ENCODE measurements at regions not wholly inside any gene's neighbourhood (a gene's known extent, or its start where the extent isn't known, plus 50 kb on each side); places are given as distances from the start of the nearest gene placed in this dataset.
"Not testable (repeated sequence)": the region's sequence is repeated elsewhere in the genome, so short reads cannot be mapped to it uniquely, and the experiment has no call there.

DNA sequence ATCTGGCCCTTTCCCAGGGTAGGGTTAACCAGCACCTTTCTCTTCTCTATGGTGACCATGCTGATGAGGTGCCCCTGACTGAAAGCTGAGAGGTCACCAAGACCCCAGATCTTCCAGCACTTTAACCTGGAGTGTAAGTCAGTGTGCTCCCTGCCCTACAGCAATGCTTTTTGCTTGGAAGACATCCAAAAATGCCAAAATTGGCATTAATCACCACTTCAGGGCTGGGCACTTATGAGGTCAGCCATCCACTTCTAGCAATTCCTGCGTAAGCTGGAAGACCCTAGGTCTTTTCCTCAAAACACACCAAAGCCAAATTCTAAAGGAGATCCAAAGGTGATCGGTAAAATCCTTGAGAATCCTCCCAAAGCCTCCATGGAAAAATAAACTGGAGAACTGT lies 81.2 kb upstream of the LOC128125822 start:
- ATAC-seq, result no peak
- H3K27ac Mint-ChIP-seq, result no peak overlapping the region
- no peaks in the 10 kb centered on the region for H3K36me3 Mint-ChIP-seq
- H3K9me3 Mint-ChIP-seq, result no peaks in the 10 kb centered on the region
- H3K4me1 Mint-ChIP-seq, result no peaks in the 10 kb centered on the region
- no peak for DNase-seq (ENCODE audit: low spot score in 2 of 2)
- no peak overlapping the region for H3K4me3 Mint-ChIP-seq

DNA sequence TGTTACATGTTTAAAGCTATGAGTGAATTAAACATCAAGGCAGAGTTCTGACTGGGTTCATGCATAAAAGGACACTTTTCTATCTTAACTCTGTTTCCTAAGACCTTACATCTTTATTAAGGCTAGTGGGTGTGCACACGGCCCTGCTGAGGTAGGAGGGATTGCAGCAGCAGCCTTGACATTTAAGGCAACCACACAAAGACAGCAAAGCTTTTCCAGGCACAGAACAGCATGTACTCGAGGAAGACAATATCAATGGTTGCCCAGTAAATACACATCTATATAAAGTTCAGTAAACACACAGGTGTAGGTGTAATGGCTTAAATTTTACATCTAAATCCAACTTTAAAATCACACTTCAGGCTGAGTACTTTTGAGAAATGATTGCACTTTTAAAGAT lies 79.8 kb upstream of the LOC128125822 start:
- Mint-ChIP-seq H3K9me3 (no peaks in the 10 kb centered on the region), H3K4me3 (no peak overlapping the region), H3K27ac (no peak overlapping the region), H3K36me3 (no peaks in the 10 kb centered on the region), H3K4me1 (no peaks in the 10 kb centered on the region)
- ATAC-seq, result no peak
- no peak for DNase-seq (ENCODE audit: low spot score in 2 of 2)

DNA sequence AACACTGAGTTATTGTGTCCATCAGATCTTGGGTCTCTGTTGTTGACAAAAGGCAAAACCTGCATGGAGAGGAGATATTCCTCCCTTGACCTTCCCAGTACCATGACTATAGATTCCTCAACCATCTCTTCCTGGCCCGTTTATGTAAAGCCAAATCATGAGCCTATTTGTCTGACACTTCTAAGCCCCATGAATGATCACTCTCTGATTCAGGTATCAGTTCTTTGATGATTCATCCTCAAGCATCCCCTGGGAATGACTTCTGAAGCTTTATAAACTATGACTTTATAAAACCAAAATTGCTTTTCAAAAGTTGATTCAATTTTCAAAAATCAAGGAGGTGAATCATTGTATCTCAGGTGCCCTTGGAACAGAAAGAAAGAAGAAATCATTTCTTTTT lies 78.7 kb upstream of the LOC128125822 start:
- no peaks in the 10 kb centered on the region for H3K36me3 Mint-ChIP-seq
- H3K9me3 Mint-ChIP-seq, result no peaks in the 10 kb centered on the region
- H3K27ac Mint-ChIP-seq, result no peak overlapping the region
- no peak overlapping the region for H3K4me3 Mint-ChIP-seq
- H3K4me1 Mint-ChIP-seq, result no peaks in the 10 kb centered on the region
- ATAC-seq (no peak), DNase-seq (ENCODE audit: low spot score in 2 of 2) (no peak)

GRCh38 chr6:63496361-63496804 lies 75.9 kb upstream of the LOC128125822 start:
- Mint-ChIP-seq H3K9me3 (no peaks in the 10 kb centered on the region), H3K36me3 (no peaks in the 10 kb centered on the region), H3K4me1 (no peaks in the 10 kb centered on the region), H3K4me3 (no peak overlapping the region), H3K27ac (no peak overlapping the region)
- DNase-seq (ENCODE audit: low spot score in 2 of 2) (no peak), ATAC-seq (no peak)

- no peak overlapping the region for H3K4me3 Mint-ChIP-seq
- H3K27ac Mint-ChIP-seq, result no peak overlapping the region
- no peak for DNase-seq (ENCODE audit: low spot score in 2 of 2)
- H3K4me1 Mint-ChIP-seq, result peaks cover 7% of the 10 kb centered on the region
- no peaks in the 10 kb centered on the region for H3K9me3 Mint-ChIP-seq
- H3K36me3 Mint-ChIP-seq, result peaks cover 6% of the 10 kb centered on the region
- no peak for ATAC-seq
Measured at GRCh38 chr6:63502156-63502555, 70.1 kb upstream of the LOC128125822 start.

- Mint-ChIP-seq H3K4me3 (no peak overlapping the region), H3K36me3 (peaks cover 6% of the 10 kb centered on the region), H3K4me1 (peaks cover 7% of the 10 kb centered on the region), H3K9me3 (no peaks in the 10 kb centered on the region), H3K27ac (no peak overlapping the region)
- DNase-seq (ENCODE audit: low spot score in 2 of 2) (no peak), ATAC-seq (no peak)
Measured at GRCh38 chr6:63503199-63503598, 69.1 kb upstream of the LOC128125822 start.

DNA sequence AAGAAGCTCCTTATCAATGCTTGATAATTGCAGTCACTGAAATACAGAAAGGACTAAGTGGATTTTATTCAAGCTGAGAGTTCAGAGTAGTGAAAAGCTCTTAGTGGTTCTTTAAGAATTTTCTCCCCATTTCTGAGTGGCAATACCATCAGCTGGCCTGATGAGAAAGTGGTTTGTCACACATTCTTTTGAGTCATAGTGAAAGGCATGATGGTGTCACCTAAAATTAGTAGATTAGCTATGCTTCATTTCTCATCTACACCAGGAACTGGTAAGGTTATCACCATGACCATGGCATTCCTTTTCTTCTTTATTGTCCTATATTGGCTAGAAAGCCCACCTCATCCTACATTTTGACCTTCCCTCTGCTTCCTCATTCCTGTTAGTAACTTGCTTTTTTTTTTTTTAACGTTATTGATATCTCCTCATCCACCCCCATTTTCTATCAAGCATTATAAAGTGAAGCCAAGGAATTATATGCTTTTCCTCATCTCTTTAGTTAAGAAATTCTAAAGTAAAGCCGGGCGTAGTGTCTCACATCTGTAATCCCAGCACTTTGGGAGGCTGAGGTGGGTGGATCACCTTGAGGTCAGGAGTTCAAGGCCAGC lies 67.4 kb upstream of the LOC128125822 start:
- H3K36me3 Mint-ChIP-seq, result peaks cover 6% of the 10 kb centered on the region
- no peak for DNase-seq (ENCODE audit: low spot score in 2 of 2)
- H3K4me1 Mint-ChIP-seq, result peaks cover 7% of the 10 kb centered on the region
- peak; percentile 85 for ATAC-seq
- no peaks in the 10 kb centered on the region for H3K9me3 Mint-ChIP-seq
- H3K27ac Mint-ChIP-seq, result no peak overlapping the region
- H3K4me3 Mint-ChIP-seq, result no peak overlapping the region

- Mint-ChIP-seq H3K27ac (no peak overlapping the region), H3K9me3 (no peaks in the 10 kb centered on the region), H3K4me3 (no peak overlapping the region), H3K36me3 (peaks cover 6% of the 10 kb centered on the region), H3K4me1 (peaks cover 7% of the 10 kb centered on the region)
- DNase-seq (ENCODE audit: low spot score in 2 of 2) (no peak), ATAC-seq (no peak)
Measured at GRCh38 chr6:63507096-63507495, 65.2 kb upstream of the LOC128125822 start.

GRCh38 chr6:63509652-63510352 lies 62.5 kb upstream of the LOC128125822 start:
- peaks cover 5% of the 10 kb centered on the region for H3K36me3 Mint-ChIP-seq
- H3K4me1 Mint-ChIP-seq, result peaks cover 5% of the 10 kb centered on the region
- no peaks in the 10 kb centered on the region for H3K9me3 Mint-ChIP-seq
- no peak for DNase-seq (ENCODE audit: low spot score in 2 of 2)
- no peak overlapping the region for H3K27ac Mint-ChIP-seq
- H3K4me3 Mint-ChIP-seq, result no peak overlapping the region
- no peak for ATAC-seq

DNA sequence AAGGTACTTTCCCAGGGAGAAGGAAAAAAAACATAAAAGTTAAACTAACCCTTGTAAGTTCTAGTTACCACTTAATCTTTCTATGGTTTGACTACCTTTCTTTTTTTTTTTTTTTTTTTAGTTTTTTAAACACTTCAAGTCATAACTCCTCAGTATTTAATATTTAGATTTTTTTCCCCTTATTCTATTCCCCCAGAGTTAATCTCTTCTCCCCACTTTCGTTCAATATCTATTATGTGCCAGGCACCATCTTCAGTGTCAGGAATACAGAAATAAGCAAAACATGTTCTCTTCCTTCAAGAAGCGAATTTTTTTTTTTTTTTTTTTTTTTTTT lies 62.0 kb upstream of the LOC128125822 start:
- DNase-seq (ENCODE audit: low spot score in 2 of 2), result no peak
- ATAC-seq, result no peak
- Mint-ChIP-seq H3K27ac (no peak overlapping the region), H3K9me3 (no peaks in the 10 kb centered on the region), H3K4me1 (no peaks in the 10 kb centered on the region), H3K36me3 (no peaks in the 10 kb centered on the region), H3K4me3 (no peak overlapping the region)

- no peaks in the 10 kb centered on the region for H3K4me1 Mint-ChIP-seq
- no peak overlapping the region for H3K27ac Mint-ChIP-seq
- DNase-seq (ENCODE audit: low spot score in 2 of 2) (no peak), ATAC-seq (no peak)
- no peak overlapping the region for H3K4me3 Mint-ChIP-seq
- H3K9me3 Mint-ChIP-seq, result no peaks in the 10 kb centered on the region
- H3K36me3 Mint-ChIP-seq, result no peaks in the 10 kb centered on the region
Measured at GRCh38 chr6:63510849-63511248, 61.4 kb upstream of the LOC128125822 start.

GRCh38 chr6:63514488-63515173 lies 57.6 kb upstream of the LOC128125822 start:
- no peaks in the 10 kb centered on the region for H3K9me3 Mint-ChIP-seq
- no peak overlapping the region for H3K27ac Mint-ChIP-seq
- H3K4me3 Mint-ChIP-seq, result no peak overlapping the region

DNA sequence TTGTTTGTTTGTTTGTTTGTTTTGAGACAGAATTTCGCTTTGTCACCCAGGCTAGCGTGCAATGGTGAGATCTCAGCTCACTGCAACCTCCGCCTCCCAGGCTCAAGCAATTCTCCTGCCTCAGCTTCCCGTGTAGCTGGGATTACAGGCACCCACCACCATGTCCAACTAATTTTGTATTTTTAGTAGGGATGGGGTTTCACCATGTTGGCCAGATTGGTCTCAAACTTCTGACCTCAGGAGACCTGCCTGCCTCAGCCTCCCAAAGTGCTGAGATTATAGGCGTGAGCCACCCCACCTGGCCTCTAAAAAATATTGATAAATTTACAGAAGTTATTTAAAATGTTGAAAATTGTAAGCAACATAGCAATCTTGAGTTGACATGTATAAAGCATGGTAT lies 57.1 kb upstream of the LOC128125822 start:
- not testable (repeated sequence) for H3K36me3 Mint-ChIP-seq; ATAC-seq; H3K4me3 Mint-ChIP-seq; H3K4me1 Mint-ChIP-seq; DNase-seq (ENCODE audit: low spot score in 2 of 2); H3K9me3 Mint-ChIP-seq; H3K27ac Mint-ChIP-seq

More at GRCh38 chr6:63514488-63515173, 57.6 kb upstream of the LOC128125822 start:
- ATAC-seq (no peak), DNase-seq (ENCODE audit: low spot score in 2 of 2) (no peak)
- Mint-ChIP-seq H3K4me1 (no peaks in the 10 kb centered on the region), H3K36me3 (no peaks in the 10 kb centered on the region)

- H3K27ac Mint-ChIP-seq, result no peak overlapping the region
- ATAC-seq (no peak), DNase-seq (ENCODE audit: low spot score in 2 of 2) (no peak)
- H3K4me3 Mint-ChIP-seq, result no peak overlapping the region
- no peaks in the 10 kb centered on the region for H3K36me3 Mint-ChIP-seq
- H3K4me1 Mint-ChIP-seq, result no peaks in the 10 kb centered on the region
- H3K9me3 Mint-ChIP-seq, result no peaks in the 10 kb centered on the region
Measured at GRCh38 chr6:63516186-63516944, 55.9 kb upstream of the LOC128125822 start.

- H3K4me1 Mint-ChIP-seq, result no peaks in the 10 kb centered on the region
- H3K36me3 Mint-ChIP-seq, result no peaks in the 10 kb centered on the region
- DNase-seq (ENCODE audit: low spot score in 2 of 2) (no peak), ATAC-seq (no peak)
- no peak overlapping the region for H3K27ac Mint-ChIP-seq
- H3K9me3 Mint-ChIP-seq, result no peaks in the 10 kb centered on the region
- H3K4me3 Mint-ChIP-seq, result no peak overlapping the region
Measured at GRCh38 chr6:63517221-63517620, 55.1 kb upstream of the LOC128125822 start.
